HG03439 (cell line): ENCODE measurements at regions not wholly inside any gene's neighbourhood (a gene's known extent, or its start where the extent isn't known, plus 50 kb on each side); places are given as distances from the start of the nearest gene placed in this dataset.
"Not testable (repeated sequence)": the region's sequence is repeated elsewhere in the genome, so short reads cannot be mapped to it uniquely, and the experiment has no call there.

ENCODE experiments used
- ATAC-seq: cut with Tn5 transposase; IDR thresholded peaks from one replicate; pipeline ENCODE4 v1.9.1; 2021; ENCODE audit warnings: mild to moderate bottlenecking, moderate library complexity; ENCODE audit not compliant: unreplicated experiment

GRCh38 chr16:16989368-16989767 is 481.4 kb downstream of the XYLT1 start:
- ATAC-seq: no peak

- ATAC-seq: no peak
These were observed 479.0 kb downstream of the XYLT1 start for GRCh38 chr16:16991711-16992110.

- no peak for ATAC-seq
These were observed 477.6 kb downstream of the XYLT1 start for GRCh38 chr16:16992975-16993765.

- ATAC-seq: no peak
These were observed 475.9 kb downstream of the XYLT1 start for GRCh38 chr16:16994831-16995230.

- no peak for ATAC-seq
These were observed 473.9 kb downstream of the XYLT1 start for GRCh38 chr16:16996827-16997226.

- no peak for ATAC-seq
These were observed 473.4 kb downstream of the XYLT1 start for GRCh38 chr16:16997349-16997748.

GRCh38 chr16:17001471-17001870 is 469.3 kb downstream of the XYLT1 start:
- ATAC-seq: no peak

GRCh38 chr16:17002565-17002964 is 468.2 kb downstream of the XYLT1 start:
- ATAC-seq: no peak

- not testable (repeated sequence) for ATAC-seq
These were observed 464.8 kb downstream of the XYLT1 start for GRCh38 chr16:17005963-17006362.

GRCh38 chr16:17011712-17012111 is 459.0 kb downstream of the XYLT1 start:
- no peak for ATAC-seq

GRCh38 chr16:17013038-17013437 is 457.7 kb downstream of the XYLT1 start:
- ATAC-seq: no peak

- no peak for ATAC-seq
These were observed 456.2 kb downstream of the XYLT1 start for GRCh38 chr16:17014484-17015121.

- no peak for ATAC-seq
These were observed 455.1 kb downstream of the XYLT1 start for GRCh38 chr16:17015702-17016101.

- no peak for ATAC-seq
These were observed 453.3 kb downstream of the XYLT1 start for GRCh38 chr16:17017442-17017841.

GRCh38 chr16:17018585-17018939 is 452.2 kb downstream of the XYLT1 start:
- no peak for ATAC-seq

- ATAC-seq: no peak
These were observed 451.4 kb downstream of the XYLT1 start for GRCh38 chr16:17019366-17019765.

- ATAC-seq: no peak
These were observed 447.2 kb downstream of the XYLT1 start for GRCh38 chr16:17023606-17024005.

GRCh38 chr16:17024514-17024913 is 446.2 kb downstream of the XYLT1 start:
- no peak for ATAC-seq

GRCh38 chr16:17026600-17027242 is 444.0 kb downstream of the XYLT1 start:
- peak; percentile 72 for ATAC-seq

GRCh38 chr16:17027488-17028129 is 443.2 kb downstream of the XYLT1 start:
- no peak for ATAC-seq

GRCh38 chr16:17029602-17030350 is 441.0 kb downstream of the XYLT1 start:
- ATAC-seq: no peak
